Calu3 (cell line): ENCODE measurements at regions not wholly inside any gene's neighbourhood (a gene's known extent, or its start where the extent isn't known, plus 50 kb on each side); places are given as distances from the start of the nearest gene placed in this dataset.

ENCODE experiments used
- BruUV-seq: library from RNA; stranded (reverse); fragments of 400-500 nt; replicated peaks from 2 replicates; lab custom pipeline; 2021; lab: Mats Ljungman, UMichigan
- CTCF ChIA-PET: fragments of 300-600 bp; sonication (Branson Sonifier 250); formaldehyde crosslinking; loops from one replicate; lab custom pipeline; 2022; ENCODE audit warnings: antibody characterized with exemption; lab: Charles Lee
- DNase-seq: peaks from one replicate; pipeline ENCODE4 v3.0.0; 2022
- H3K27ac Mint-ChIP-seq: one replicate; pipeline ENCODE4 v1.8.0; 2022; ENCODE audit warnings: mixed read lengths; ENCODE audit not compliant: unreplicated experiment
- H3K27me3 Mint-ChIP-seq: one replicate; pipeline ENCODE4 v1.8.0; 2022; ENCODE audit warnings: mixed read lengths; ENCODE audit not compliant: unreplicated experiment
- H3K36me3 Mint-ChIP-seq: one replicate; pipeline ENCODE4 v1.8.0; 2022; ENCODE audit warnings: mild to moderate bottlenecking, moderate library complexity, mixed read lengths; ENCODE audit not compliant: insufficient read depth, unreplicated experiment
- H3K4me1 Mint-ChIP-seq: one replicate; pipeline ENCODE4 v1.8.0; 2022; ENCODE audit warnings: mild to moderate bottlenecking, low read depth, mixed read lengths; ENCODE audit not compliant: unreplicated experiment
- H3K4me3 Mint-ChIP-seq: one replicate; pipeline ENCODE4 v1.8.0; 2022; ENCODE audit warnings: mild to moderate bottlenecking, low read depth, moderate library complexity, mixed read lengths; ENCODE audit not compliant: unreplicated experiment
- H3K9me3 Mint-ChIP-seq: one replicate; pipeline ENCODE4 v1.8.0; 2022; ENCODE audit warnings: low read depth, mixed read lengths; ENCODE audit not compliant: unreplicated experiment
- intact Hi-C: fragments of 100-400 bp; cut with micrococcal nuclease; formaldehyde crosslinking; loops from one replicate; pipeline ENCODE4 v1.10.0; 2022; ENCODE audit not compliant: unreplicated experiment
- TF ChIP-seq, protein P1 (sequence below): fragments of 200-600 bp; IDR thresholded peaks from one replicate; pipeline ENCODE4 v1.8.0; 2022; ENCODE audit warnings: antibody characterized with exemption; ENCODE audit not compliant: unreplicated experiment

DNA sequence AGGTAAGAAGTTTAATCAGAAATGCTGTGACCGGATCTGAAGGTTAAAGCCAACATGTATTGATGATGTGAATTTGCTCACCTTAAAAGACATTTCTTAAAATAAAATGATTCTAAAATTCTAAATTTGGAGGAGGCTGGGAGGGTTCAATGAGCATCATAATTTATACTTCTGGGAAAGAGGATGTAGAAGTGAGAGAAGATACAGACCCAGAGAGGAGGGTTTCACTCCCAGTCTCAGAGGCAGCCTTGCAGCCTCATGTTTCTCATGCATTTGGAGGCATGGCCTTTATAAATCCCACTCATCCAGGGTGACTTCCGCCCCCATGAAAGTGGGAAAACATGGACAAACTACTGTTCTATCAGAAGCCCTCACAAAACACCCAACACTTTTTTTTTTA is 305.6 kb upstream of the PITRM1 start:
- no peaks in the 10 kb centered on the region for H3K27me3 Mint-ChIP-seq
- no TSS peak for BruUV-seq
- H3K36me3 Mint-ChIP-seq: peaks cover 11% of the 10 kb centered on the region
- H3K4me1 Mint-ChIP-seq: peaks cover 53% of the 10 kb centered on the region
- intact Hi-C loops: loop anchor here (10.0 kb wide), 1 partner anchor 47 kb away; no protein-coding TSS in a partner anchor
- H3K4me3 Mint-ChIP-seq: no peak overlapping the region
- TF ChIP-seq, protein P1, sequence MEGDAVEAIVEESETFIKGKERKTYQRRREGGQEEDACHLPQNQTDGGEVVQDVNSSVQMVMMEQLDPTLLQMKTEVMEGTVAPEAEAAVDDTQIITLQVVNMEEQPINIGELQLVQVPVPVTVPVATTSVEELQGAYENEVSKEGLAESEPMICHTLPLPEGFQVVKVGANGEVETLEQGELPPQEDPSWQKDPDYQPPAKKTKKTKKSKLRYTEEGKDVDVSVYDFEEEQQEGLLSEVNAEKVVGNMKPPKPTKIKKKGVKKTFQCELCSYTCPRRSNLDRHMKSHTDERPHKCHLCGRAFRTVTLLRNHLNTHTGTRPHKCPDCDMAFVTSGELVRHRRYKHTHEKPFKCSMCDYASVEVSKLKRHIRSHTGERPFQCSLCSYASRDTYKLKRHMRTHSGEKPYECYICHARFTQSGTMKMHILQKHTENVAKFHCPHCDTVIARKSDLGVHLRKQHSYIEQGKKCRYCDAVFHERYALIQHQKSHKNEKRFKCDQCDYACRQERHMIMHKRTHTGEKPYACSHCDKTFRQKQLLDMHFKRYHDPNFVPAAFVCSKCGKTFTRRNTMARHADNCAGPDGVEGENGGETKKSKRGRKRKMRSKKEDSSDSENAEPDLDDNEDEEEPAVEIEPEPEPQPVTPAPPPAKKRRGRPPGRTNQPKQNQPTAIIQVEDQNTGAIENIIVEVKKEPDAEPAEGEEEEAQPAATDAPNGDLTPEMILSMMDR: no peak
- CTCF ChIA-PET: no interaction called here
- H3K27ac Mint-ChIP-seq: peak overlapping the region; percentile 85
- H3K9me3 Mint-ChIP-seq: no peaks in the 10 kb centered on the region
- no peak for DNase-seq

DNA sequence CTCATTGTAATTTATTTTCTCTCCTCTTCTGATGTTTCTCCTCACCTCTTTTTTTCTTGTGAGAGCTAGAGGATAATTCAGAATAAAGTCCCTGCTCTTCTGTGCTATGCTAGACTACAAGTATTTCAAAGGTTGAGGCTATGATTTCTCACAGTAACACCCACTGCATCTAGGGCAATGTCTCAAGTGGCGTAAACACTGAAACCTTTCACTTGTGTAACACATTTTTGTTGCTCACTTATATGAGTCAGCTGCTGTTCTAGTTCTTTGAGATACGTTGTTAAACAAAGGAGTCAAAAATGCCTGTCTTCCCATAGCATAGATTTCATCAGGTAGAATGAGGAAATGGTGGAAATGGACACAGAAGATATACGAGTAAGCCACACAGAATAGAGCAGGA is 305.1 kb upstream of the PITRM1 start:
- H3K9me3 Mint-ChIP-seq: no peaks in the 10 kb centered on the region
- CTCF ChIA-PET: interaction anchor here (0.6 kb wide), 1 partner anchor 35 kb away, joined by 3 read pairs; no protein-coding TSS in a partner anchor
- H3K36me3 Mint-ChIP-seq: peaks cover 9% of the 10 kb centered on the region
- TF ChIP-seq, protein P1: no peak
- no TSS peak for BruUV-seq
- H3K27me3 Mint-ChIP-seq: no peaks in the 10 kb centered on the region
- H3K27ac Mint-ChIP-seq: peak overlapping the region; percentile 85
- H3K4me1 Mint-ChIP-seq: peaks cover 53% of the 10 kb centered on the region
- no peak for DNase-seq
- intact Hi-C loops: loop anchor here (10.0 kb wide), 1 partner anchor 47 kb away; no protein-coding TSS in a partner anchor
- H3K4me3 Mint-ChIP-seq: no peak overlapping the region

DNA sequence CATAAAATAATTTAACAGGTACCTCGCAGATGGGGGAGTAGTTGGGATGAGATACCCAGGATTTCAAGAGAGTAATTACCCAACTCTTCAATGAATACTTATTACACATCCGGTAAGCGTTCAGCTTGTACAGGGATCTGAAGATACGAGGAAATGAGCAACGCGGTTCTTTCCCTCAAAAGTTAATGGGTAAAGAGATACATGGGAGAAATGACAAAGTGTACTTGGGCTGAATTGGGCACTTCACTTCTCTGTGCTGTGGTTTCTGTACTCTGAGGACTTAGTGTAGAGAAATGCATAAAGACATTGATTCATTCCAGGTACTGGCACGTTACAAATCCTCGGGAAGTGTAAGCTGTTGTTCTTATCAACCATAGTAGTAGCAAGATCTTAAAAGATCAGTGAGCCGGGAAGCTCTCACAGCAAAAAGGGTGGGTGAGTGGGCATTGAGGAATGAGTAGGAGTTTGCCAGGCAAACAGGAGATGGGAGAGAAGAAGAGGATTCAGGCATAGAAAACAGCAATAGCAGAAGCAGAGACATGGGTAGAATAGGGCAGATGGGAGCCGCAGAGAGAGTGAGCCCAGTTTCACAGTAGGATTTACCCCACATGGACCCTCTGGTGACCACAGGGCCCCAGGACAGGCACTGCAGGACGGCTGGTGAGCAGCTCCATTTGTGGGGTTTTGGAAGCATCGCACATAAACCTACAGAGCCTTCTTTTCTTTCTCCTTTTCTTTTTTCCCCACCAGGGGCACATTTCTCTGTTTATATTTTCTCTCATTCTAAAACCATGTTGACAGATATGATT is 304.3 kb upstream of the PITRM1 start:
- no peak for DNase-seq
- H3K27me3 Mint-ChIP-seq: no peaks in the 10 kb centered on the region
- H3K27ac Mint-ChIP-seq: peak overlapping the region; percentile 71
- TF ChIP-seq, protein P1: no peak
- no TSS peak for BruUV-seq
- peak overlapping the region; percentile 3 for H3K4me3 Mint-ChIP-seq
- CTCF ChIA-PET: interaction anchor here (0.6 to 1.0 kb wide), 2 partner anchors 35 to 333 kb away, joined by 3 to 5 read pairs; no protein-coding TSS in a partner anchor
- intact Hi-C loops: loop anchor here (10.0 kb wide), 1 partner anchor 48 kb away; no protein-coding TSS in a partner anchor
- H3K4me1 Mint-ChIP-seq: peaks cover 53% of the 10 kb centered on the region
- no peaks in the 10 kb centered on the region for H3K9me3 Mint-ChIP-seq
- H3K36me3 Mint-ChIP-seq: peaks cover 6% of the 10 kb centered on the region

DNA sequence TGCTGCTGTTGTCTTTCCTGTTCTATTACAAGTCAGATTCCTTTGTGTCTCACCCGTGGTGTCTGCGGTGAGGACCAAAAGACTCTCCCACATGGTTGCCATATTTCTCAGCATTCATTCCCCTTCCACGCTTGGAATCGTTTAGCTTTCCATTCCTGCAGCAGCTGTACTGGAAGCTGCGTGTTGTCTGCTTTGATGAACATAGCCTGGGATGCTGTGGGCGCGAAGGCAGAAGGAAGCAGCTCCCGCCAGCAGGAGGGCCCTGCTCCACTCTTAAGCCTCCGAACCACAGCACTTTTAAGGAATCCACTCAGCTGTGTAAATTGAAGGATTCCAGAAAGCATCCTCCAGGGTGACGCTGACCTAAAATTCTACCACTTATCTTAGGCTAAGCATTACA is 303.6 kb upstream of the PITRM1 start:
- TF ChIP-seq, protein P1: no peak
- intact Hi-C loops: loop anchor here (10.0 kb wide), 1 partner anchor 49 kb away; no protein-coding TSS in a partner anchor
- H3K36me3 Mint-ChIP-seq: peaks cover 7% of the 10 kb centered on the region
- no peak for DNase-seq
- CTCF ChIA-PET: interaction anchor here (1.0 kb wide), 1 partner anchor 334 kb away, joined by 5 read pairs; no protein-coding TSS in a partner anchor
- H3K4me3 Mint-ChIP-seq: no peak overlapping the region
- H3K4me1 Mint-ChIP-seq: peaks cover 54% of the 10 kb centered on the region
- no peak overlapping the region for H3K27ac Mint-ChIP-seq
- no peaks in the 10 kb centered on the region for H3K9me3 Mint-ChIP-seq
- H3K27me3 Mint-ChIP-seq: no peaks in the 10 kb centered on the region
- no TSS peak for BruUV-seq
